Glomerular visceral epithelial cell (primary cell): ENCODE measurements at regions not wholly inside any gene's neighbourhood (a gene's known extent, or its start where the extent isn't known, plus 50 kb on each side); places are given as distances from the start of the nearest gene placed in this dataset.

Source experiments
- DNase-seq: peaks from one replicate; pipeline ENCODE4 v3.0.0-alpha.2; 2016; ENCODE audit errors: extremely low spot score

DNA sequence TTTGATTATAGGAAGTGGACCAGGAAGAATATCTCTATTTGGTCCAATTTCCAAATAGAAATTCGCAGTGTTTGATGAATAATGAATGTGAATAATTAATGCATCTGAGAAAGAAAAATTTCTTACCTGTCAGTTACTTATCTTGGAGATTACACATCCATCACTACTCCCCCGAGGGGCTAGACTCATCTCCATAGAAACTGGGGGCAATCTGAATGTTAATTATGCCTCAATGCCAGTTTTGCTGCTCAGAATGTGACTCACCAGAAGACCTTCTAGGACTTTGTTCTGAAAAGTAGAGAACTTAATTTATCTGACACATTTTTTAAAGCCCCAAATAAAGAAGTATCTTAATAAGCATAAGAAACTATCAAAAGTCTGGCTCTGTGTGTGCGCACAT is 233.4 kb upstream of the NR4A3 start:
- DNase-seq, result no peak

DNA sequence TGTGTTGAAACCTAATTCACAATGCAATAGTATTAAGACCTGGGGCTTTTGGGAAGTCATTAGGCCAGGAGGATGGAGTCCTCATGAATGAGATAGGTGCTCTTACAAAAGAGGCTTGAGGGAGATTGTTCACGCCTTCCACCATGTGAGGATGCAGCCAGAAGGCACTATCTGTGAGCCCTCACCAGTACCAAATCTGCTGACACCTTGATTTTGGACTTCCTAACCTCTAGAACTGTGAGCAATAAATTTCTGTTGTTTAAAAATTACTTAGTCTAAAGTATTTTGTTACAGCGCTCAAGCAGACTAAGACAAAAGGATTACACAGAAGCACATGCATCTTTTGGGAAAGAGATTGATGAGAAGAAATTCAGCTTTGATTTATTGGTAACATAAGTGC is 232.9 kb upstream of the NR4A3 start:
- no peak for DNase-seq

DNA sequence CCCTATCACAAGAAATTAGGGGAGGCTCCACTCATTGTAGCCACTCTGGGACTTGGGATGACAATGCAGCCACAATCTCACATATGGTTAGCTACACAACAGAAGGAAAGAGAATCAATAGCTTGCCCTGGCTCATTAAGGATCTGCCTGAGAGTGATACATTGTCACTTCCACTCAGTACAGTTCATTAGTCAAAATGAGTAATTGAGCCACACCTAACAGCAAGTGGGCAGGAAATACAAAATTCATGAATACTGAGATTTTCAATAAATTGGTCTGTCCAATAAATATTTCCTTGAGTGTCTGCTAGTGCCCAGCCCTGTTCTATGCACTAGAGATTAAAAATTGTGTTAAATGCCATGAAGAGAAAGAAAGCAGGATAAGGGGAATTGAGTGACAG is 231.3 kb upstream of the NR4A3 start:
- DNase-seq, result no peak

DNA sequence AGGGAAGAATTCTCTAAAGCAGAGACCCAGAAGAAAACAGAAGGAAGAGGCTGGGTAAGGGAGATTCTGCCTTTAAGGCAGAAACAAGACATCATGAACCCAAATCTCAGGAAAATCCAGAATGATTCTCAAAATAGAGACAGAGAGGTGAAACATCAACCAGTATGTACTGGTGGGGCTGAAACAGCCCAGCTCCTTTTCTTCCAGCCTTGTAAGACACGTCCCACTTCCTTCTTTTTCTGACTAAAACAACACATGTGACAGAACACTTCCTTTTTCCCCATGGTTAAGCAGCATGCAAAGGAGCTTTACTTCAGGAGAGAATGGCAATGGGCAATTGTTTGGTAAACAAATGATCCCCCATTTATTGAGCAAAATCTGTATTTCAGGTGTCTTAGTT is 230.8 kb upstream of the NR4A3 start:
- DNase-seq, result no peak

DNA sequence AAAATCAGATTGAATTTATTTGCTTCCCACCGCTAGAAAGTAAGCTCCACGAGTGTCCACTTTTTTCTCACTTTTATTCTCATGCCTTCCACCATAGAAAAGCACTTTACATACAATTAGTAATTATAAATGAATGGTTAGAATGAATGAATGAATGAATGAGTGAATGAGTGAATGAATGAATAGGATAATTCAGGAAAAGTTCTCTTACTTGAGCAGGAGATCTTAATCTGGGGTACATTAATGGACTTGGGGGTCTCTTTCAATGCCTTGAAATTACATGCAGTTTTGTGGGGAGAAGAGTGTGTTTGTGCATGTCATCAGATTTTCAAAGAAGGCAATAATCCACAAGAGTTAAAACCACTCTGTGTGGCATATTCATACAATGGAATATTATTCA is 229.9 kb upstream of the NR4A3 start:
- no peak for DNase-seq

DNA sequence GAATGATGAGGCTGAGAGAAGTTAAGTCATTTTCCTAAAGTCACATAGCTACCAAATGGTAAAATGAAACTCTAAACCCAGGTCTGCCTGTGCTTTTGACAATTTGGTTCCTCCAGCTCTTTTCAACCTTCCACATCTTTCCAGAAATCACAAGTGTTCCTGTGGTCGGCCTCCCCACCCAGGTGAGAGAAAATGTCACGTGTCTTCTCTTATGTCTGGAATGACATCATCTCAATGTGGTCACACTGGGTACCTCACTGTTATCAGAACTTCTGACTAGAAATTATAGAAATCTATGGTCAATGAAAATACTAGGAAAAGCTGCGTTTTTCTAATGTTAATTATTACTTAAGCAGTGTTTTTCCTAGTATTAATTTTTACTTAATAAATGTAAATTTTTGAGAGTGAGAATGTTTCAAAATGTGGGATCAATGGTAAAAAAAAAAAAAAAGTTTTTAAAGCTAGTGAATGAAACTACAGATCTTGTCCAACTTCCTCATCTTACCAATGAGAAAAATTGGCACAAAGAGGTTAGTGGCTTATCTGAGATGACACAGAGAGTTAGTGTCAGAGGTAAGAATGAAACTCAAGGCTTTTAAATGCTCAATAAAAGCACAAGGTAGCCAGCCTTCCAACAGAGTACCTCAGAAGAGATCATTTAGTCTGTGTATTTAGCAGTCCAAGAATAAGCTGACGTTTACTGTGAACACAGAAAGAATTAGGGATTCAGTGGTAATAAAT is 228.7 kb upstream of the NR4A3 start:
- no peak for DNase-seq

DNA sequence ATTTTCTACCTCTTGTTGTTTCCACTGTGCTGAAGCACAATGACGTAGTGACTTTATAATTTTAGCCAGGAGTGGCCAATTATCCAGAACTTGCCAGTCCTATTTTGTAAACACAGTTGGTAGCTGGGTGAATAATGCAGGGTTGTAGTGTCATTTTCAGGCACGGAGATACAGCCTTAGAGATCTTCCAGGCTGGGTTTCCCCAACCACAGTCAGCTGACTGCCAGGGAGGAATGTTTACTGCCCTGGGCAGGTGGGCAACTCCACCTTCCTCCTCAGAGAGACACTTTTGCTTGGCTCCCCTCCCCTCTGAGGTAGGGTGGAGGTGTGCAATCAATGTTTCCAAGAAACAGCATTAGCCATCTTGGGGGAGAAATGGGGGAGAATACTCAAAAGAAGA is 228.1 kb upstream of the NR4A3 start:
- DNase-seq, result no peak

DNA sequence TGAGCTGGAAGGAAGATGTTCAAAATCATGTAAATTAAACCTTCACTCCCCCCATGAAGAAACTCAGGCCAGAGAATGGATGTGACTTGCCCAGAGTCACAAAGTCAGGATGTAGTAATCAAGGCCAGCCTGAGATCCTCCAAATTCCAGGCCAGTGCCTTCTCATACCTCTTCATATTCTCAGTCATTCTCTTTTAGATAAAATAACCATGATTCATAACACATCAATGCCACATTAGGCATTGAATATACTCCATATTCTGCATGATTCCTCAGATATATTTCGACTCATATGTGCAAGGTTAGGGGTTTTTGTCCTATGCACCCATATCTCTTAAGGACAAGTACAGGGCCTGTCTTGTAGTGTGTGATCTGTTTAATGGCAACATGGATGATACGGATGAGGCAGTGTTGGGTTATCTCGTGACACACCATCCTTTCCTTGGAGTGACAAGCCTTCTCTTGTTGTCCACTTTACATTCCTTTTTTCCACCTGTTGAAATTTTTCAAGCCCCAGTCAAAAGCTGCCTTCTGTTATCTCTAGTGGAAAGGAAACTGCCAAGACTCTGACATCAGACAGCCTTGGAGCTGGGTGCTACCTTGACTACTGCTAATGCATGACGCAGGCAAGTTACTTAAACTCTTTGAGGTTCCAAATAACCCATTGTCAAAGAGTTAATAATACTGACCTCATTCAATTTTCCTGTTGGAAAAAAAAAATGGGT is 227.5 kb upstream of the NR4A3 start:
- DNase-seq, result no peak

DNA sequence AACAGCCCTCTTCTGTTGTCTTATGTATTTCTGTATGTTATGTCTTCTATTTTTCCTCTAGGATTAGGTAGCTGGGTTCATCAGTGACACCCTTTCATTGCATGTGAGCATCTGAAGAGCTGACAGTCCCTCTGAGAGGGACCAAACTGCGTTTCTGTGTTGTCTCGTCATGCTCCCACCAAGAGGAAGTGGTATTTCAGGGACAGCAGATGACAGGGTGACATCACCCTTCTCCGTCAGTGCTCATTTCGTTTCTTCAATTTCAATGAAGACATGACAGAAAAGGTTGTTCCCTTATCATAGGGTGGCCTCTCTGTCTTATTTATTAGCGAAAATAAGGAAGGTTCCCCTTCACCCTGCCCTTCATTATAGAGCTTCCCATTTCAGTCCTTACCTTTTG is 225.9 kb upstream of the NR4A3 start:
- DNase-seq, result no peak

DNA sequence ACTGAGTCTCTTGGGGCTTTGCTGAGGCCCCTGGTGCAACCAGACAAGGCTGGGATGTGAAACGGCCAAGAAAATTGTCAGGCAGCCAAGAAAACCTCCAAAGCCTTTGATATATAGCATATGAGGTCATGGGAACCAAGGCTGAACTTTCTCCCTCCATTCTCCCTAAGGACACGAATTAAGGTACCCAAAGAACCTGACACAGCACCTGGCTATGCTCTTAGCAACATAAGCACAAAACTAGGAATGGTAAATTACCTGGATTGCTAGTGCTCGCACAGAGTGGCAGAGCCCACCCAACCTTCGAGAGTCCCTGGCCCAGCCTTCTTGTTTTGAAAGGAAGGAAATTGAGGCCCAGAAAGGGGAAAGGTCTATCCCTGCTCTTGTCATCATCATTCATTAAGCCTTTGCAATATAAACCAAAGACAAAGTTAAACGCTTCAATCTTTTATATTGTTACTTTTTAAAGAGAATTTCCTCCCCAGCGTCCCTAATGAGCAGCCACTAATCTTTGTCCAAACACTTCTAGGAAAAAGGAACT is 220.0 kb upstream of the NR4A3 start:
- DNase-seq, result no peak

DNA sequence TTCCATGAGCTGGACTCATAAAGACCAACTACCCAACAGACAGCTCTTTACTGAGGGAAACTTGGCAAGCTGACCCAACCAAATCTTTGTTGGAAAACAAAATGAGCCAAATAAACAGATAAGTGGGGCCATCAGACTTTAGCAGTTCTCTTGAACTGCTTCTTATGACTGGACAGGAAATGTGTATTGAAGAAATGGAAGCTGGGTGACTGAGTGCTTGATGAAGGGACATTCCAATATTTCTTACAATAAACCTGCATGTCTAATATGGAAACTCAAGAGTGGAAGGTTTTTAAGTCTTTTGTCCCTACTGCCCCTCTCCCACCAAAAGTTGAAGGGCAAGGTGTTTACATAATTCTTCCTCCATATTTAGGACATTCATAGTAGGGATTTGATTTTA is 218.8 kb upstream of the NR4A3 start:
- DNase-seq, result no peak

DNA sequence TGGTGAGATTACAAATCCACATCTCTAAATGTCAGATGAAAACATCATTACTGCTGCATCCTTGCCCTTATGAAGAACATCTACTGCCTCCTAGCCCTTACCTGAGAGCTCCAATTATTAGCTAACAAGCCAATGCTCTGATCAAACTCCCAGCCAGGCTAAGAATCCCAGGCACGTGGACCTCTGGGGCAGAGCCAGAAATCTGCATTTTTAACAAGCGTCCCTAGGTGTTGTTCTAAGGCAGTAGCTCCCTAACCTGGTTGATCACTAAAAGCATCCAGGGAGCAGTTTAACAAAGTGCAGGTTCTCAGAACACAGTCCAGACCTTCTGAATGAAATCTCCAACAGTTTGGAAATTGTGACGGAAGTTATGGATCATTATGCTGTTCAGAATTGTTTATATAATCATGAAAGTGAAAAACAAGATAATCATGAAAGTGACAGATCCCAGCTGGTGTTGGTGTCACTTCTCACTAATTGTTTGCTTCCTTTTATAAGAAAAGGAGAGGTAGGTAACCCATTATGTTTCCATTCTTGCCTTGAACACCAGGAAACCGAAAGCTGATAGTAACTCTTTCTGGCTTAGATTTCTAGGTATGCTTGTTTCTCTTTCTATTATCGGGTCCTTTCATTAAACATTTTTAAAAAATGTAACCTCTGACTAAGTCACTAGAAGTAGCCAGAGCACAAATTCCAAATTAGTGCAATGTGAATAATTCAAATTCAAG is 216.5 kb upstream of the NR4A3 start:
- DNase-seq, result no peak

DNA sequence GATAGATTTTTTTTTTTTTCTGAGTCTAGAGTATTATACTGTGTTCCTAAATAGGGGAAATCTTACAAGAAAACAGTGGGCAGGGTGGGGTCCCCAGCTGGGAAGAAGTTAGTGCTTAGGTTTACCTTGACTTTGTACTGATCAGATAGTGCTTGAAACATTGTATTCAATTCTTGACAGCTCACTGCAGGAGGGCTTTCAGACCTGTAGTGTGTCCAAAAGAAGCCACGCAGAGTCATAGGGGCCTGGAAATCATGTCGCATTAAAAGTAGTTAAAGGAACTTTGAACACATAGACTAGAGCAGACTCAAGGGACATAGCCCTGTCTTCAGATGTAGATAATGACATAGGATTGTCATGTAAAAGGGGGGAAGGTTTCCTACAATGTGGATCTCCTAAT is 215.4 kb upstream of the NR4A3 start:
- no peak for DNase-seq

DNA sequence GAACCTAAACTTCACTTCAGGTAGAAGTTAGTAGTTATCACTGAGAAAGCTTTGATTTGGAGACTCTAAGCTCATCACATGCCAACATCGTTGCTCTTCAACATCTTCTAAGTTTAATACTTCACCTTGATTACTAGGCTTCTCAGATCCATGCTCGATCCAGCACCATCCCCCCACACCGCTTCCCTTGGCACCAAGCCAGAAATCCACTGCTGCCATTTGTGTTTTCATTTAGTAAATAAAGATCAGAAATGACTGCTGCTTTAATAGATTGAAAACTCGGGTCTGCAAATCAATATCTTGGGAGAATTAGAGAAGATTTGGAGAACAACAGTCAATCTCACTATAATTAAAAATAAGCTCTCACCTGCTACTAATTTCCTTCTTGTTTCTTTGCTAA is 214.7 kb upstream of the NR4A3 start:
- DNase-seq, result no peak

DNA sequence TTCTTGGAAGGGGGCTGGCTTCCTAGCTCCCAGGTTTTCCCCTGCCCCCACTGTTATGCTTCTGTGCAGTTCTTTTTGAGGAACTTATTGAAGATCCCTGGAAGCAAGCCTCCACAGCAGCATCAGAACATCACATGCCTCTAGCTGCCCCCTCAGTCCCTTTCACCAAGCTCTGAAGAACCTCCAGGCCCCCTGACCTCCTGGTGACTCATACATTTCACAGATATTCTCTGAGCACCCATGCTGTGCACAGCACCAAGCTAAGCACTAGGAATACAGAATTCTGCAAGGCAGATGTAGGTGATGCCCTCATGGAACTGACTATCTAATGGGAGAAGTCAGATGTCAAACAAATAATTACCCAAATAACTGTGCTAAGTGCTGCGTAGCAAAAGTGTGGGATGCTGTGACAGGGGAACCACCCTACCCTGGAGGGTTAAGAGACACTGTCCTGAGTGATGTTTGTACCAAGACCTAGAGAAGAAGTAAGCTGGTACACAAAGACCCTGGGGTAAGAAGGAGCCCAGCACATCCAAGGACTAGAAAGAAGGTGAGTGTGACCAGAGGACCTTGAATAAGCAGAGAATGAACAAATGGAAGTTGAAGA is 213.7 kb upstream of the NR4A3 start:
- peak; percentile 25 for DNase-seq

DNA sequence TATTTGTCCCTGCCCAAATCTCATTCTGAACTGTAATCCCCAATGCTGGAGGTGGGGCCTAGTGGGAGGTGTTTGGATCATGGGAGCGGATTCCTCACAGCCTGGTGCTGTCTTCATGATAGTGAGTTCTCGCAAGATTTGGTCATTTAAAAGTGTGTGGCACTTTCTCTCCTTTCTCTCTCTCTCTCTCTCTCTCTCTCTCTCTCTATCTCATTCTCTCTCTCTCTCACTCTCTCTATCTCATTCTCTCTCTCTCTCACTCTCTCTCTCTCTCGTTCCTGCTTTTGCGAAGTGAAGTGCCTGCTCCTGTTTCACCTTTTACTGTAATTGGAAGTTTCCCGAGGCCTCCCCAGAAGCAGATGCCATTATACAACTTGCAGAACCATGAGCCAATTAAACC is 207.3 kb upstream of the NR4A3 start:
- DNase-seq, result no peak

DNA sequence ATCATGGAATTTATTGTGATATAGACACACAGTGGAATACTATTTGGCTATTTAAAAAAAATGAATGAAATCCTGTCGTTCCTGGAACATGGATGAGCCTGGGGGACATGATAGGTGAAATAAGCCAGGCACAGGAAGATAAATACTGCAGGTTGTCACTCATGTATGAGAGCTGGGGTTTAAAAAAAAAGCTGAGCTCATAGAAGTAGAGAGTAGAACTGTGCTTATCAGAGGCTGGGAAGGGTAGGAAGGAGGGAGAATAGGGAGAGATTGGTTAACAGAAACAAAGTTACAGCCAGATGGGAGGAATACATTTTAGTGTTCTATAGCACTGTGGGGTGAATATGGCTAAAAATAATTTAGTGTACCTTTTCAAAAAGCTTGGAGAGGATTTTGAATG is 200.6 kb upstream of the NR4A3 start:
- DNase-seq, result no peak

DNA sequence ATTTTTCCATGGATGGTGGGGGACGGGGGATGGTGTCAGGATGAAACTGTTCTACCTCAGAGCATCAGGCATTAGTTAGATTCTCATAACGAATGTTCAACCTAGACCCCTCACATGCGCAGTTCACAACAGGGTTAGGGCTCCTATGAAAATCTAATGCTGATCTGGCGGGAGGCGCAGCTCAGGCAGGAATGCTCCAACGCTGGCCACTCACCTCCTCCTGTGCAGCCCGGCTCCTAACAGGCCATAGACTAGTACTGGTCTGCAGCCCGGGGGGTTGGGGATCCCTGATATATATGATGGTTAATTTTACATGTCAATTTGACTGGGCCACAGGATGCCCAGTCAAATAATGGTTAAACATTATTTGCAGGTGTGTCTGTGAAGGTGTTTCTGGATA is 199.0 kb upstream of the NR4A3 start:
- DNase-seq, result no peak

DNA sequence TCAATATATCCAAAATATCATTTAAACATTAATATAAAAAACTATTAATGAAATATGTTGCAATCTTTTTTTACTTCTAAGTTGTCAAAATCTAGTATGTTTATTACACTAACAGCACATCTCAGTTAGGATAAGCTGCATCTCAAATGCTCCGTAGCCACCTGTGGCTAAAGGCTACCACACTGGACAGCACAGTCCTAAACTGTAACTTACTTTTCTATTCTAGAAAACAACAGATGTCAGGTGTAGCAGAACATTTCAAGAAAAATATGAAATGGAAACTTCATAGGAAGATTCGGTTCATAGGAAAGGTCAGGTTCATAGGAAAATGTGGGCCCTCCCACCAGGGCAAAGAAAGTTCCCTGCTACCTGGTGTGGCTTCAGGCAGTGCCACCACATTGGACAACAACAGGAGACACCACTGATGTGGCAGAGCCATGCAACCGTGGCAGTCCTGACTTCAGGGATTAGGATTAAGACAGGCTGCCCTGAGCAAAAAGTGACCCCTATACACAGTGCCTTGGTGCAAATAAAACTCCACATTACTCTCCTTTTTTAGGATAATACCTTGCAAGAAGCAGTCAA is 197.8 kb upstream of the NR4A3 start:
- DNase-seq, result no peak

DNA sequence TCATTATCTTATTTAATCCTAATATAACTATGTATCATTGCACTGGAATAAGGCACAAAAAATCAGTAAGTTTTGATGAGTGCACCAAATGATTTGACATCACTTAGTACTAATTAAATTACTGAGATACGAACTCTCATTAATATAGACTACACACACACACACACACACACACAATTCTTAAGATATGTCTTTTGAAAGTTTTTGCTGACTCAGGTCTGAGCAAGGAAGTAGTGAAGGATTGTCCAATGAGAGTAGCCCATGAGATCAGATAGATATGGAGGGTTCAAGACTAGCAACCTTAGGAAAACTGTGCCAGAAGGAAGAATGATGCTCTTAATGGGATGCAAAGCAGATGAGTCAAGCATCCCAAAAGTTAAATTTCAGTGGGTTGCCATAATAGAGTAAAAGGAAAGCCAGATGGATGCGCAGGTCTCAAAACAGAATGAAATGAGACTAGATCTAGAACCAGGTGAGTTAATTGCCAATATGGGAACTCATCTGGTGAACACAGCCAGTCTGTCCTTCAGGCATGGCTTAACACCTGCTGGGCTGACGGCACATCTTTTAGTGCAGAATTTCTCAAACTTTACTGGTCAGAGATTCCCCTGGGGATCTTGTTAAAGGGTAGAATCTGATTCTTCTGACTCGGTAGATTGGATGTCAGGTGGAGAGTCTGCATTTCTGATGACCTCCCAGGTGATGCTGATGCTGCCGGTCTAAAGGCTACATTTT is 197.0 kb upstream of the NR4A3 start:
- no peak for DNase-seq

DNA sequence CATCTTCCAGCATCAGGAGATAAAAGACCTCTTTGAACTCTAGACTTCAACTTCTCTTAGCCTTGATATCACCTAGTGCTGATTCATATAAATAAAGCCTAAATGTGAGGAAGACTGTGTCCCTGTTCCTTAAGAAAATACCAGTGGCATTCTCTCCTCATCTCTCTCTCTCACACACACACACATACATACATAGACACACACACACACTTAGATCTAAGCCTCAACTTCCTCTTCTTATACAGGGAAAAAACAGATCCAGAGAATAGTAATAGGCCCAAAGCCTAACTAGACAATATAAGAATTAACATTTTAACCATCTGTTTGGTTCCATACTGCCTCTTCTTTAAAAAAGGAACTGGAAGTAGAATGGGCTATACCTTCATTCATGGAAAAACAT is 195.3 kb upstream of the NR4A3 start:
- DNase-seq, result no peak
